HG02588 (cell line): ENCODE measurements at regions not wholly inside any gene's neighbourhood (a gene's known extent, or its start where the extent isn't known, plus 50 kb on each side); places are given as distances from the start of the nearest gene placed in this dataset.

Experiments used
- ATAC-seq: cut with Tn5 transposase; IDR thresholded peaks from one replicate; pipeline ENCODE4 v1.9.1; 2021; ENCODE audit warnings: mild to moderate bottlenecking, moderate library complexity; ENCODE audit not compliant: unreplicated experiment

DNA sequence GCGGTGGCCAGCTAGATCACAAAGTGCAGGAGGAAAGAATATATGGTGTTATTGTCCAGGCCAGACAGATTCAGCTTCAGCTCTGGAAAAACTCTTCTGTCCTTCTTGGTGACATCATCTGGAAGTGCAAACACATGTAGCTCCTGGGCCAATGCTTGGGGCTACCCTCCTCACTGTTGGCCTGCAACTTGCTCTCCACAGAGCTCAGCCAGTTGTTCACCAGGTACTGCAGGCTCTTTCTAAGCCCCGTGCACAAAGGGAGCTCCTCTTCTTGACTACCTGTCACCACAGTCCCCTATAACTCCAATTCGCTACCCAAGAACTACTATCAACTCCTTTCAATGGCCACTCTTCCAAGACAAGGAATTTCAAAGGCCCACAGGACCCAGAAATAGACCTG is 1175.9 kb upstream of the CDH9 start:
- no peak for ATAC-seq

DNA sequence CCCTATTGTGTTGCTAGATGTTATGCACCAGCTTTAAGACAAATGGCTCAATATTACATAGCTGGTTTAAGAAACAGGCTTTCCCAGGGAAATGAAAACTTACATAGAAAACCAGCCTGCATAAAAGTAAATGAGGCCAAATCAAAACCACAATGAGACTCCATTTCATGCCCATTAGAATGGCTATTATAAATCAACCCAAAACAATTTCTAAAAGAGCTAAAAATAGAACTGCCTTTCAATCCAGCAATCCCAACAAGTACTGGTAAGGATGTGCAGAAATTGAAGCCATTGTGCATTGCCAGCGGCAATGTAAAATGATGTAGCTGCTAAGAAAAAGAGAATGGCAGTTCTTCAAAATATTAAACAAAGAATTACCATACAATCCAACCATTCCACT is 1170.0 kb upstream of the CDH9 start:
- ATAC-seq: no peak

DNA sequence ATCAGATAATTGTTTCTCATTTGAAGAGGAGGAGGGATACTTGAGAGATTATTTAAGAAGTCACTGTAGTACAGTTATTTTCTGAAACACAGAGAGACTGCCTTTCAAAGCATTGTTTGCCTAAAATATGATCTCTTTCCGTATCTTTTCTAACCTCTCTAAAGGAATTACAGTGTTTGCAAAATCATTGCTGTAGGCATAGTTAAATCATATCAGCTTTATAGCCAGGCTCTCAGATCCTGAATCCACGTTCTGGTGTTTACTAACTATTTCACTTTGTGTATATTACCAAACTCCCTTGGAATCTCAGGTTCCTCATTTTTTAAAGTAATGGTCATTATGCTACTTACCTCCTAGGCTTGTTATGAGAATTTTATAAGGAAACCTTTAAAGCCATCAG is 1151.6 kb upstream of the CDH9 start:
- no peak for ATAC-seq

DNA sequence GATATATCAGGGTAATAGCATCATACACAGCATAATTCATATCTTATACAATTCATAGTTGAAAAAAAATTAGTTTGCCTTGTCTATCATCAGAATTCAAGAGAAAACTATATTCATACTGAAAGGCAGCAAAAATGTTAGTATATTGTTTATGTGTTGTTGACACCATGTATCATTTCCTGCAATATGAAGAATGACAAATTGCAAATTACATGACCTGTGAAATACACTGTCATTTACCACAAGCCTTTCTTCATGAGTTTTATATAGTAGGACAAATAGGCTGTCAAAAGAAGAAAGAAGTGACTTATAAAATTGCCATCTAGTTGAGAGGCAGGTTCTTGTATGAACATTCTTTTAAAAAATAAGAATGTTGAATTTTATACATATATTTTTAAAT is 1136.3 kb upstream of the CDH9 start:
- no peak for ATAC-seq

DNA sequence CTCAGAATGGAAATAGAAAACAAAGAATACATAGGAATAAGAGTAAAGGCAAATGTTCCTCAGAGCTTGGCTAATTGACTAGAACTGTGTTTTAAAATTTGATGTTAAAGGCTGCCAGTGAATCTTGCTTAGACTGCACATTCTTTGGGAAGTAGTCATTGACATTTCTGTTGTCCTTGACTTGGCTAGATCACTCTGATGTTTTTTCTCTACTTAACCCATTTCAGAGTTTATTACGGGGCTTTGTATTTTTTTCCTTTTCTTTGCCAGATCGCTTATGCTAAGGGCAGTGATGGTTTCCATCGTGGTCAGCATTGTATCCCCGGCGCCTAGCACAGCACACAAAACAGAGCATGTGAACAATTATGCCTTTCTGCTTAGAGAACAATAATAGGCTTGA is 1126.7 kb upstream of the CDH9 start:
- no peak for ATAC-seq

DNA sequence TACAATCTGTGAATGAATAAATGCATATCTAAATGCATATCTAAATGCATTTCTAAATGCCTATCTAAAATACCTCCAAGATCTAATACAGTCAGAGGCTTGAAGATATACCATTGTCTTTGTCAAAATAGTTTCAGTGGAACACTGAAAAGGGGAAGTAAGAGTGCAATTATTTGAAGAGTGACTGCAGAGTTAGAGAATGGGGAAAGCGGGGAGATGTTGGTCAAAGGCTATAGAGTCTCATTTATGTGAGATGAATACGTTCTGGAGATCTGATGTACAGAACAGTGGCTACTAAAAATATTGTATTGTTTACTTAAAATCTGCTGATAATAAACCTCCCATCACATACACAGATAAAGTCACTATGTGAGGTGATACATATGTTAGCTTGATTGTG is 1126.2 kb upstream of the CDH9 start:
- no peak for ATAC-seq

DNA sequence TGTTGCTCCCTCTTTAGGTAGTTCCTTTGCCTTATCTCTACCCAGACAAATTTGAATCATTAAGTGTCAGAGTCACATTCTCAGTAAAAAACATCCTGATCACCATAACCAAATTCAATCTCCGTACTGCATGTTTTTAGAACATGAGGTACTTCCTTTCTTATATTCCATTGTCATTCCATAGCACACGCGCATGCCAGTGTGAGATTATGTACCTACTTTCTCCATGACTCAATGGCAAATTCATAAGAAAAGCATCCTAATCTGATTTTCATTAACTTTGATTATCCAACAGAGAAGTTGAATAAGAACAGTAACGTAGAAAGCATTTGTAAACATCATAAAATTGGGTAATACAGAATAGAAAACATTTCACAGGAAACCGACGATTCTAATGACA is 1118.6 kb upstream of the CDH9 start:
- no peak for ATAC-seq

DNA sequence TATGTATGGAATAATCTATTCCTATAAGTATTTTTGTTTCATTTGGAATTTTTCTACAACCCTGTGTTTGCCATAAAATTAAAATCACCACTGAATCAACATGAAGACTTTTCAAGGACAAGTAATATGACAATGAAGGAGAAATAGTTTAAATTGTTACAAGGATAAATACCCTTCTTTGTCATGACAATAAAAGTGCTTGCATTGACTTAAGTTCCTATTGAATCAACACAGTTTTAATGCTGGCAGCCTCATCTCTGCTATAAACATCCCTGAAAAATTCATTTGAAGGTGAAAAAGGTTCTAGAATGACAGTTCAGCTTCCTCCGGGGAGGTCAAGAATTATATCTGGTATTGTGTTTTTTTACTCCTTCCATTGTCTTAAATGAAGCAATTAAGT is 1105.1 kb upstream of the CDH9 start:
- ATAC-seq: no peak

DNA sequence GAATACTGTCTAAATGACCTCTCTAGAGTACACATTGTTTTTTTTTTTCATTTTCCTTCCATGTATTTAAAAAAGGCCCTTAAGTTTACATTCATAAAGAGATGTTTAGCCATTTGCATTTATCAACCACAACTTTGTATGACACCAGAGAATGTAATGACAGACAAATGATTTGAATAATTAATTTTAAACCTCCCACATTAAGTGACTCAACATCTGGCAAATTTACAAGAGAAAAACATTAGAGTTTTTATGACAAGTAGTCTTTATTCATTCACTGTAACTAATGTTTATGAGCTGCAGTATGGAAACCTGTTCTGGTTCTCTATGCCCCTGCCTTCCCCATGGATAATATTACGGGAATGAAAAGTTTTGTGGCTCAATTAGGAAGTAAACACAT is 1093.8 kb upstream of the CDH9 start:
- no peak for ATAC-seq

DNA sequence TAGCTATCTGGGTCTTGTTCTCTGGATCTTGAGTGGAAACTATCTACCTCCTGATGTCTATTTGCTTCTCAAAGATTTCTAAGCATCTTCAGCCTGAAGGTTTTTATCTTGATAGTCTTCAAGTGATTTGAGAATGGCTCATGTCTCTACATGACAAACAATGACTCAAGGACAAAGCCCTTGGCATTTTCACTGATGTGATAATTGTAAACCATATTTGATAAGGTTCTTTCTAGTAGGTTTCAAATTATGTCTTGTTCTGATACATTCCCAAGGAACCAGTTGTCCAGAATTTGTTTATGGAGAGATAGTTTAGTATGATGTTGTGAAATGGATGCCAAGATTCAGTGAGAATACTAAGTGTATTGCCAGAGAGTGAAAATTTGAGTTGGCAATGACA is 1079.3 kb upstream of the CDH9 start:
- ATAC-seq: no peak

DNA sequence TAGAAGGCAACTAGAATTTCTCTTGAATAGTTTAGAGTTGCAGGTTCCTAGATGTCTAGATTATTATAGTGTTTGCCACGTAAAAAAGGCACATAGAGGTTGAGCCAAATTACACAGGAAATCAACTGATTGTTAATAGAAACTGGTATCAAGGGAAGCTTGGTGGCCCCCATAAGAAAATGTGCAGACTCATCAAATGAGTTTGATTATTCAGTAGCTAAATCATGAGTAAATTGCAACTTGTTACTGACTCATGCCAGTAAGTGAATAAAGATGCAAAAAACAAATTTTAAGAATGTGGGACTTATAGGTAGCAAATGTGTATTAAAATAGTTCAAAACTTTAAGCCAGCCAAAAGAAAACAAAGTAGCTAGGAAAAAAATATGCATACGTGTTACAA is 1078.9 kb upstream of the CDH9 start:
- ATAC-seq: no peak

DNA sequence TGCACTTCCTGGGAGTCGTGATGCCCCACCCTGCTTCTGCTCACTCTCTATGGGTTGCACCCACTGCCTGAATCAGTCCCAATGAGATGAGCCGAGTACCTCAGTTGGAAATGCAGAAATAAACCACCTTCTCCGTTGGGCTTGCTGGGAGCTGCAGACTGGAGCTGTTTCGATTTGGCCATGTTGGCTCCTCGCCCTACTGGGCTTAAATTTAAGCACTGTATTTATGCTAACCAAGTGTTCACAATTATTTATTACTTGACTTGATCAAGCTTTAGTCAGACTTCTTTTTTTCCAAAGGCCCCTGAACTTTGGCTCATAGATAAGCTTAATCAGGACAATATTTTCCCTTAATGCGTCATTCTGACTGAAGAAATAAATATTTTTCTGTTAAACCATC is 1072.4 kb upstream of the CDH9 start:
- no peak for ATAC-seq

DNA sequence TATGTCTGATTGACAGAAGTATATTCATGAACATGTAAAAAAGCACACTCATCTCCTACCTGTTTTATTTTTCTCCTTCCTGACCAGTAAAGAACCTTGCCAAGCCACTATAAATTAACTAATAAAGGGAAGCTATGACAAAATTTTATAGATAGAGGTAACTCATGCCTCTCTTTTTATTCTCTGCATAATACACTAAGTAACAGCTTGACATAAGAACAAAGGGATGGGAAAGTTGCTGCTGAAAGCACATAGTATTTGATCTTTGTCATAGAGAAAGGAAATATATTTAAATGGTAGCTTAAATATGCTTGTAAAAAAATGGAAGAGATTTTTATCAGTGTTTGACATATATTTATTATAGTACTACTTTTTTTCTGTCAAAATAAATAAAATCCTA is 1065.7 kb upstream of the CDH9 start:
- no peak for ATAC-seq

DNA sequence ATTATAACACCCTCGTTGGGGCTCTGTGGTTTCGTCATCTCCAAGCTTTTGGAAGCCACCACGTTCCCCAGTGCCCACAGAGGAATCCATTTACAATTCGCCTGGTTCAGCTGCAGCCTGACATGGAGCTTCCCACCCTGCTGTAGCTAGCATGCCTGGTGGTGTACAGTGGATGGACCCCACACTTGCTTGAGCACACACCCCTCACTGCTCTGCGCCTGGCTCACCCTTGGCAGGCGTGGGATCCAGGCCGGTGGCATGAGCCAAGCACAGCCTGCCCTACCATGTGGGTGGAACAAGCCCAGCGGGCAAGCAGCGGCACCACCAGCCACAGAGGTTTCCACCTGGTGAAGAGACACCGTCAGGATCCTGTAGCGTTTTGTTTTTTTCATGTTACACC is 1045.7 kb upstream of the CDH9 start:
- ATAC-seq: no peak

DNA sequence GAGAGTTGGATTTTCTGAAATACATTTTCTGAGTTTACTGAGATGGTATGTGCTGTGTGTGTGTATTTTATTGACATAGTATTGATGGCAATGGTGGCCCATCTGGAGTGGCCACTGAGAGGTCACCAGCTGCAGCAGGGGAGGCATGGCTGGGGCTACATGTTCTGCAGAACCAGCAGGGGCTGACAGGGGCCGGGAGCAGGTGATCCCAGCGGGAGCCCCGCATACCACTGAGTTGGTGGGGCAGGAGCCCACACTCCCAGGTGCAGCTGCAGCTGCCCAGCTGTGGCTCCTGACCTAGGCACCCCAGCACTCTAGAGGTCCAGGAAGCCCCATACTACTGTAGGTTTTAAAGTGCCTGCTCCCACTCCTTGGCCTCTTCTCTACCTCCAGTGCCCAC is 1044.2 kb upstream of the CDH9 start:
- ATAC-seq: no peak

DNA sequence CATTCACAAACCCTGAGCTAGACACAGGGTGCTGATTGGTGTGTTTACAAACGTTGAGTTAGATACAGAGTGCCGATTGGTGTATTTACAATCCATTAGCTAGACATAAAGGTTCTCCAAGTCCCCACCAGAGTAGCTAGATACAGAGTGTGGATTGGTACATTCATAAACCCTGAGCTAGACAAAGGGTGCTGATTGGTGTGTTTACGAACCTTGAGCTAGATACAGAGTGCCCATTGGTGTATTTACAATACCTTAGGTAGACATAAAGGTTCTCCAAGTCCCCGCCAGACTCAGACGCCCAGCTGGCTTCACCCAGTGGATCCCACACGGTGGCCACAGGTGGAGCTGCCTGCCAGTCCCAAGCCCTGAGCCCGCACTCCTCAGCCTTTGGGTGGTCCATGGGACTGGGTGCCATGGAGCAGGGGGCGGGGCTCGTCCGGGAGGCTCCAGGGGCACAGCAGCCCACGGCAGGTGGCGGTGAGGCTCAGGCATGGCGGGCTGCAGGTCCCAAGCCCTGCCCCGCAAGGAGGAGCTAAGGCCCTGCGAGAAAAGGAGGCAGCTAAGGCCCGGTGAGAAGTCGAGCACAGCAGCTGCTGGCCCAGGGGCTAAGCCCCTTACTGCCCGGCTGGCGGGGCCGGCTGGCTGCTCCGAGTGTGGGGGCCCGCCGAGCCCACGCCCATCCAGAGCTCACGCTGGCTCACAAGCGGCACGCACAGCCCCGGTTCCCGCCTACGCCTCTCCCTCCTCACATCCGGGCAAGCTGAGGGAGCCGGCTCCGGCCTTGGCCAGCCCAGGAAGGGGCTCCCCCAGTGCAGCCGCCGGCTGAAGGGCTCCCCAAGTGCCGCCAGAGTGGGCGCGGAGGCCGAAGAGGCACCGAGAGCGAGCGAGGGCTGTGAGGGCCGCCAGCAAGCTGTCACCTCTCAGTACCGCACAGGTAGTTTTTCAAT is 1039.2 kb upstream of the CDH9 start:
- no peak for ATAC-seq

DNA sequence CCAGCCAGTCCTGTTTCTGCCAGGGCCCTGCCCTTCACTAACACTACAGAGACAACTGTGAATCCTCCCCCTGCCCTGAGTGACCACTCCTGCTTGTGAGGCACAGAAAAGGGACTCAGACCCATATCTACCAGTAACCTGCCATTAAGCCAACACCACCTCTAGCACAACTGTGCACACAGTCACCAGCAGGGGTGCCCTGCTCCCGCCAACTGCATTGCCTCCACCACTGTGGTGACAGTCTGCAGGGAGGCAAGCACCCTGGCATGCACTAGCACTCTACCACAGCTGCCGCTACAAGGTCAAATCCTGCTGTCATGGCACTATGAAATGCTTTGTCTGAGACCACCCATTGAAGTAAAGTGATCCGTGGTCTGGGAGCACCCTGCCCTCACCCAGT is 1028.5 kb upstream of the CDH9 start:
- no peak for ATAC-seq

DNA sequence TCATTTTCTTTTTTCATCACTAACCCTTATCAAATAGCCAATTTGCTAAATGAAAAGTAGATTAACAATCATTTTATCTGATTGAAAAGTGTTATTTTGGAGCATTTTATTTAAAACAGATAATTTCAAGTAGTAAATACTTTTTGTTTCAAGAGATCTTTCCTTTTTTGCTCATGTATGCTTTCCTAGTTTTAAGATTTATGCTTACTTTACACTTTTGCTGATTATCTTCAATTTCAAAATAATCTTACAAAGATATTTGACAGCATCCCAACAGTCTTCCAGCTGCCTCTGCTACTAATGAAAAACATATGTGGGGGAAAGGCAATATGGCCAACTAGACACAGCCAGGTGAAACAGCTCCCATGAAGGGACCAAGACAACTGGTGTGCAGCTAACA is 1027.3 kb upstream of the CDH9 start:
- no peak for ATAC-seq

DNA sequence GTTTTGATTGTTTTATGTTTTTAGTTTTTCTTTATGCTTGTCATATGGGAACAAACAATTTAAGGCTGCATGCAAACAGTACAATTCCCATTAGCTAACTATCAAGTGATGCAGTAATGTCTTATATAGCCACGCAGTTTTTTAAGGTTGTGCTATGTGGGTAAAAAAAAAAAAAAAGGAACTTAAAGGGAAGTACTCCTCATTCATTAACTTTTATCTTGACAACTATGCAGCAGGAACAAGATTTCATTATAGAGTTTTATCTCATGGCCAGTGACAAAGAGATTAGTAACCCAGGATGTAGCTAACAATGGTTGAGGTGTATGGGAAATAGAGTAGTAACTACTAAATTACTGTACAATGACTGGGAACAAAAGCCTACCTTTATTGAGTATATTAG is 1008.2 kb upstream of the CDH9 start:
- no peak for ATAC-seq

DNA sequence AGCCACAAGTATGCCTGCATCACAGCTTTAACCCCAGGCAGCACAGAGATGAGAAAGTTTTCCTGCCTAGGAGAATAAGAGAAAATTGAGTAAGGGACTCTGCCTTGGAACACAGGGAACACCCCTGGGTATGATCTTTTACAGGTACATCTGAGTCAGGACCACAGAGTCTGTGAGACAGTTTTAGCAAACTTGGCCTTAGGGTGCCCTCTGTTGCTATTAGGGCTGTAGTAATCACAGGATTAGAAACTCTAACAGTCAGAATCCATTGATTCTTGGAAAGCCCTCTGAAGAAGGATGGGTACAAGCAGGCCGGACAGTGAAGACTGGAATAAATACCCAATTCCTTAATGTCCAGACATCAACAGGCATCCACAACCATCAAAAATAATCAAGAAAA is 989.5 kb upstream of the CDH9 start:
- no peak for ATAC-seq

DNA sequence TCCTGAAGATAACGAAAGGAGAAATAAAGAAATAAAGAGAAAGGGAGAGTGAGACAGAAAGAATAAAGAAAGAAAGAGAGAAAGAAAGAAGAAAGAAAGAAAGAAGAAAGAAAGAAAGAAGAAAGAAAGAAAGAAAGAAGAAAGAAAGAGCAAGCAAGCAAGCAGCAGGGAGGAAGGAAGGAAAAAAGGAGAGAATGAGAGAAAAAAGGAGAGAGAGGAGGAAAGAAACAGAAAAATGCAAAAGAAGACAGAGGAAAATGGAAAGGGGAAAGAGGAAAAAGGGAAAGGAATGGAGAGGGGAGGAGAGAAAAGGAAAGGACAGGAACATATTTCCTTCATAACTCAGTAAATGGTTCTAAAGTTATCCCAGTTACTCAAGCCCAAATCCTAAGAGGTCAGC is 978.8 kb upstream of the CDH9 start:
- ATAC-seq: no peak

DNA sequence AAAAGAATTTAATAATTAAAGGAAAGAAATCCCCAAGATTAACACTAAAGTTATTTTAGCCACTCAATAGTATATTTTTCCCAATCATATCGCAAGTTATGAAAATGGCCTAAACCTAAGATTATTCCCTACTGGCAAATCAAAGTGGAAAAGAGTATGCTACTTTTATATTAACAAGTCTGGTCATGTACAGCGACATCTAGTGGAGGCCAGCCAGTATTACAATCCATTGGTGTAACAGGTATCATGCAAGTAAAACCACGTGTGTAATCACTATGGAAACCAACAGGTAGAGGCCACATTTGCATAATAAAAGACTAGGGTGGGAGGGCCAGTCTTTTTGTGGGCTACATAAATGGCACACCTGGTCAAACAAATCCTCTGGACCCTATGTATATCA is 976.4 kb upstream of the CDH9 start:
- ATAC-seq: no peak

DNA sequence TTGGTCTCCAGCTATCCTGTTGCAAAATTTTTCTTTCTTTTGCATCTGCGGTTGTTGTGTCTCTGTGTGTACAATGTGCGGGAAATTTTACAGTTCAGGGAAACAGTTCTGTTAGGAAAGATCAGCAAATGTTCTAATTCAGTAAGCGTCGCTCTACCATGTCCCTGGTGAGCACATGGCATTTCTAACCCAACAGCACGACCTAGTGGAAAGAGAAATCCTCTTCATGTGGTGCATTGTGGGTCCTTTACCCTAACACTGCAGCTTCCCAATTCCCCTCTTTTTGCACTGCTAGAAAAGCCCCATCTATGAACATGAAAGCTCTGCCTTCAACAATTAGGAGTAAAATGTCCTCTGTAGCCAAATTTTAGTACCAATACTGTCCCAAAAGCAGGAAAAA is 974.2 kb upstream of the CDH9 start:
- ATAC-seq: no peak
